WI38 (cell line): ENCODE measurements at regions not wholly inside any gene's neighbourhood (a gene's known extent, or its start where the extent isn't known, plus 50 kb on each side); places are given as distances from the start of the nearest gene placed in this dataset.

Experiments
- H3K4me3 ChIP-seq: 2 replicates; pipeline ENCODE4 v1.5.1; 2011; ENCODE audit warnings: low read depth, mild to moderate bottlenecking, control low read depth, low read length
- TF ChIP-seq, protein P1 (sequence below): IDR thresholded peaks from 2 replicates; pipeline ENCODE4 v1.5.1; 2012; ENCODE audit warnings: low read depth, mild to moderate bottlenecking, control low read depth, low read length

DNA sequence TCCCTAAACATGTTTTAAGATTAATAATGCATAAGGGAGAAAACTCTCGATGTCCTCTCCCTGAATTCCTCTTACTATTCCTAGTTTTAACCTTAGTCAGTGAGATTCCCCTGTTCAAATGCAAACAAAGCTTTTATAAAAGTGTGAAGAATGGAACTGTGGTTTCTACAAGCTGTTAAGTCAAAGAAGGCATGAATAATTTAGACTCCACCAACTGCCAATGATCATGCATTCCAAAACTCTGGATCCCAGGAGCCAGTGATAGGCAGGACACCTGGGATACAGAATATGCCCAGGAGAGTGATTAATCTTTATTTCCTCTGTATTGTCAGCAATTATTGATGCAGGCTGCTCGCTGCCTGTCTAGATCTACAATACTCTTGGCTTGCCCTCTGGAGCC, 190.3 kb upstream of the ATF7IP start:
- H3K4me3 ChIP-seq: no peak overlapping the region
- TF ChIP-seq, protein P1, sequence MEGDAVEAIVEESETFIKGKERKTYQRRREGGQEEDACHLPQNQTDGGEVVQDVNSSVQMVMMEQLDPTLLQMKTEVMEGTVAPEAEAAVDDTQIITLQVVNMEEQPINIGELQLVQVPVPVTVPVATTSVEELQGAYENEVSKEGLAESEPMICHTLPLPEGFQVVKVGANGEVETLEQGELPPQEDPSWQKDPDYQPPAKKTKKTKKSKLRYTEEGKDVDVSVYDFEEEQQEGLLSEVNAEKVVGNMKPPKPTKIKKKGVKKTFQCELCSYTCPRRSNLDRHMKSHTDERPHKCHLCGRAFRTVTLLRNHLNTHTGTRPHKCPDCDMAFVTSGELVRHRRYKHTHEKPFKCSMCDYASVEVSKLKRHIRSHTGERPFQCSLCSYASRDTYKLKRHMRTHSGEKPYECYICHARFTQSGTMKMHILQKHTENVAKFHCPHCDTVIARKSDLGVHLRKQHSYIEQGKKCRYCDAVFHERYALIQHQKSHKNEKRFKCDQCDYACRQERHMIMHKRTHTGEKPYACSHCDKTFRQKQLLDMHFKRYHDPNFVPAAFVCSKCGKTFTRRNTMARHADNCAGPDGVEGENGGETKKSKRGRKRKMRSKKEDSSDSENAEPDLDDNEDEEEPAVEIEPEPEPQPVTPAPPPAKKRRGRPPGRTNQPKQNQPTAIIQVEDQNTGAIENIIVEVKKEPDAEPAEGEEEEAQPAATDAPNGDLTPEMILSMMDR: no peak

- H3K4me3 ChIP-seq: no peak overlapping the region
Observed at GRCh38 chr12:14185427-14186192, 179.9 kb upstream of the ATF7IP start.

DNA sequence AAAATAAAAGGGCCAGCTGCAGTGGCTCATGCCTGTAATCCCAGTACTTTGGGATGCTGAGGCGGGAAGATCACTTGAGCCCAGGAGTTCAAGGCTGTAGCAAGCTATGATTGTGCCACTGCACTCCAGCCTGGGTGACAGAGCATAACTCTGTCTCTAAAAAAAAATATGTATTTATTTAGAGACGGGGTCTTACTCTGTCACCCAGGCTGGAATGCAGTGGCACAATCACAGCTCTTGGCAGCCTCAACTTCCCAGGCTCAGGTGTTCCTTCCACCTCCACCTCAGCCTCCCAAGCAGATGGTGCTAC, 179.3 kb upstream of the ATF7IP start:
- H3K4me3 ChIP-seq: no peak overlapping the region
- TF ChIP-seq, protein P1: no peak

More at GRCh38 chr12:14185427-14186192, 179.9 kb upstream of the ATF7IP start:
- TF ChIP-seq, protein P1: peak; percentile 65

- H3K4me3 ChIP-seq: no peak overlapping the region
- TF ChIP-seq, protein P1: no peak
Observed at GRCh38 chr12:14187002-14187401, 178.5 kb upstream of the ATF7IP start.

DNA sequence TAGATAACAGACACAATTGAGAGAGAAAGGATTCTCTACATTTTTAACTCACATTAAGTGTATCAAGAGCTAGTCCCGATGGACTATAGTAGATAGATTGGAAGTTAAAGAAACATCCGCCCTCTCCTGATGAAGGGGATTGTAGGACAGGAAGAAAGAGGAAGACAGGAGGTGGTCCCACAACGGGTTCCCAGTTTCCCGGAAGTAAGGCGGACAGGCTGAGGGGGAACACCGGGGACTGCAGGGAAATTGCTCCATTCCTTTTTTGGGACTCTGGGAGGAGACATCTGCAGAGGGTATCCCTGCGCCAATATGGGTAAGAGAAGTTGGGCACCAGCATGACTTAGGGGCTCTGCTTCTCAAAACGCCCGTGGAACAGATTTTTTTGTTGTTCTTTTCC, 177.5 kb upstream of the ATF7IP start:
- TF ChIP-seq, protein P1: no peak
- no peak overlapping the region for H3K4me3 ChIP-seq

GRCh38 chr12:14188744-14189143, 176.7 kb upstream of the ATF7IP start:
- TF ChIP-seq, protein P1: no peak
- no peak overlapping the region for H3K4me3 ChIP-seq

DNA sequence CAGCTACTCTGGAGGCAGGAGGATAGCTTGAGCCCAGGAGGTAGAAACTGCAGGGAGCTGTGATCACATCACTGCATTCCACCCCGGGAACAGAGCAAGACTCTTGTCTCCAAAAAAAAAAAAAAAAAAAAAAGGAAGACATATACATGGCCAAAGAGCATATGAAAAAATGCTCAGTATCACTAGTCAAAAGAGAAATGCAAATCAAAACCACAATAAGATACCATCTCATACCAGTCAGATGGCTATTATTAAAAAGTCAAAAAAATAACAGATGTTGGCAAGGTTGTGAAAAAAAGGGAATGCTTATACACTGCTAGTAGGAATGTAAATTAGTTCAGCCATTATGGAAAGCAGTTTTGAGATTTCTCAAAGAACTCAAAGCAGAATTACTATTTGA, 174.8 kb upstream of the ATF7IP start:
- TF ChIP-seq, protein P1: no peak
- H3K4me3 ChIP-seq: no peak overlapping the region
